Transverse colon (tissue), 4 donors: ENCODE measurements at regions not wholly inside any gene's neighbourhood (a gene's known extent, or its start where the extent isn't known, plus 50 kb on each side); places are given as distances from the start of the nearest gene placed in this dataset.

Experiments
- DNase-seq: peaks from one replicate; pipeline ENCODE4 v3.0.0-alpha.2; 2019
- H3K27ac ChIP-seq, 4 donors: fragments of 200-600 bp; sonication (generic); 2 replicates each; pipeline ENCODE4 v1.5.1; 2016 to 2018; ENCODE audit warnings: inconsistent platforms in 4 of 4
- H3K27me3 ChIP-seq: fragments of 200-600 bp; sonication (generic); 2 replicates; pipeline ENCODE4 v1.5.1; 2017; ENCODE audit warnings: inconsistent platforms
- H3K36me3 ChIP-seq, 4 donors: fragments of 200-600 bp; sonication (generic); 2 replicates each; pipeline ENCODE4 v1.5.1; 2017 to 2019; ENCODE audit warnings: inconsistent platforms in 4 of 4
- H3K4me1 ChIP-seq, 4 donors: fragments of 200-600 bp; sonication (generic); 2 replicates each; pipeline ENCODE4 v1.5.1; 2017 to 2020; ENCODE audit warnings: inconsistent platforms in 4 of 4
- H3K4me3 ChIP-seq, 4 donors: fragments of 200-600 bp; sonication (generic); 1 replicate in 1 of 4; 2 replicates in 3 of 4; pipeline versions ENCODE4 v1.5.1 to v1.6.1; 2017 to 2019; ENCODE audit warnings: inconsistent platforms in 4 of 4
- H3K9me3 ChIP-seq, 2 donors: fragments of 200-600 bp; sonication (generic); 2 replicates each; pipeline ENCODE4 v1.5.1; 2017 to 2019; ENCODE audit warnings: inconsistent platforms in 2 of 2
- EP300 ChIP-seq: sonication (generic); formaldehyde crosslinking; IDR thresholded peaks from one replicate; pipeline ENCODE4 v1.6.1; 2017; ENCODE audit warnings: antibody characterized with exemption, low read depth
- POLR2A ChIP-seq: fragments of 450-650 bp; IDR thresholded peaks from one replicate; pipeline ENCODE4 v1.6.1; 2016; ENCODE audit warnings: antibody characterized with exemption, mild to moderate bottlenecking, moderate library complexity
- POLR2AphosphoS5 ChIP-seq, 3 donors: sonication (generic); formaldehyde crosslinking; IDR thresholded peaks; one replicate each; pipeline ENCODE4 v1.6.1; 2016; ENCODE audit warnings: antibody characterized with exemption in 3 of 3
- WGBS, 2 donors: methylation state at CpG; one replicate each; pipeline ENCODE4 v1.1.5; 2018; ENCODE audit warnings: low coverage in 1 of 2; 5-methylcytosine and 5-hydroxymethylcytosine counted together
- in situ Hi-C, 4 donors: fragments of 200-750 bp; cut with MboI; loops; one replicate each; pipeline versions ENCODE4 v1.15.0 to v1.15.1; 2017; ENCODE audit warnings: low sequenced_read_pairs in 3 of 4, low pct_ligation_motif_present in 1 of 4, low pct_unique_long_range_greater_than_20kb in 1 of 4
- intact Hi-C: fragments of 100-400 bp; cut with DNase I; formaldehyde crosslinking; loops from one replicate; pipeline ENCODE4 v1.15.1; 2023; ENCODE audit warnings: low total_unique reads
- TF ChIP-seq, protein P1 (sequence below), 5 experiments: fragments of 200-600 bp in 3 of 5; fragments of 450-650 bp in 2 of 5; sonication (generic) in 3 of 5; IDR thresholded peaks; 1 replicate in 2 of 5; 2 replicates in 3 of 5; pipeline ENCODE4 v1.5.1; 2016 to 2017; ENCODE audit warnings: antibody characterized with exemption in 5 of 5, inconsistent platforms in 3 of 5, mild to moderate bottlenecking in 2 of 5, moderate library complexity in 1 of 5

DNA sequence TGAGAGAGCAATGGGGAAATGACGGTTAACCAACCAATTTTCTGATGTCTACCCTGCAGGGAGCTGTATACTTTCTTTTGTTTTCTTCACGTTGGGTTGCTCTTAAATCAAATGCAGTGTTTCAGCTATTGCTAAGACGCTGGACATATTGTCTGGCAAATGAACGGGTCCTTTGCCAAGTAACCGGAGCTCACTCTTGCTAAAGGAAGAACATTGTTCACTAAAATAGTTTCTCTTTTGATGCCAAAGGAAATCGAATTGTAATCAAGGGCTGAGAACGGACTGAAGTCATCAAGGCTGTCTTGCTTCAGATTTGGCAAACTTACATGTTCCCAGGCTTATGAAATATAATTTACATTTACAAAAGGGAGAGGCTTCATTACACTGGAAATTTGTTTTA lies 142.3 kb upstream of the ARGLU1 start:
- Histone ChIP-seq H3K4me3 (peak overlapping the region in 1 of 4 donors; percentile 10), H3K36me3 (no peaks in the 10 kb centered on the region), H3K27me3 (no peaks in the 10 kb centered on the region), H3K4me1 (peaks cover 0 to 5% (median 0%) of the 10 kb centered on the region in 4 donors), H3K27ac (peak overlapping the region in 1 of 4 donors; percentile 52), H3K9me3 (no peaks in the 10 kb centered on the region)
- intact Hi-C loops (no loop called here), in situ Hi-C loops (no loop called here)
- DNase-seq = no peak
- WGBS, 2 donors = 62 to 73% methylated on average over 2 to 7 of the region's 7 CpGs
- no peak for TF ChIP-seq POLR2AphosphoS5 (IDR thresholded peaks at IDR 0.05)
- no peak for TF ChIP-seq POLR2A
- no peak for TF ChIP-seq EP300
- TF ChIP-seq, protein P1, sequence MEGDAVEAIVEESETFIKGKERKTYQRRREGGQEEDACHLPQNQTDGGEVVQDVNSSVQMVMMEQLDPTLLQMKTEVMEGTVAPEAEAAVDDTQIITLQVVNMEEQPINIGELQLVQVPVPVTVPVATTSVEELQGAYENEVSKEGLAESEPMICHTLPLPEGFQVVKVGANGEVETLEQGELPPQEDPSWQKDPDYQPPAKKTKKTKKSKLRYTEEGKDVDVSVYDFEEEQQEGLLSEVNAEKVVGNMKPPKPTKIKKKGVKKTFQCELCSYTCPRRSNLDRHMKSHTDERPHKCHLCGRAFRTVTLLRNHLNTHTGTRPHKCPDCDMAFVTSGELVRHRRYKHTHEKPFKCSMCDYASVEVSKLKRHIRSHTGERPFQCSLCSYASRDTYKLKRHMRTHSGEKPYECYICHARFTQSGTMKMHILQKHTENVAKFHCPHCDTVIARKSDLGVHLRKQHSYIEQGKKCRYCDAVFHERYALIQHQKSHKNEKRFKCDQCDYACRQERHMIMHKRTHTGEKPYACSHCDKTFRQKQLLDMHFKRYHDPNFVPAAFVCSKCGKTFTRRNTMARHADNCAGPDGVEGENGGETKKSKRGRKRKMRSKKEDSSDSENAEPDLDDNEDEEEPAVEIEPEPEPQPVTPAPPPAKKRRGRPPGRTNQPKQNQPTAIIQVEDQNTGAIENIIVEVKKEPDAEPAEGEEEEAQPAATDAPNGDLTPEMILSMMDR (IDR thresholded peaks at IDR 0.05) = no peak

DNA sequence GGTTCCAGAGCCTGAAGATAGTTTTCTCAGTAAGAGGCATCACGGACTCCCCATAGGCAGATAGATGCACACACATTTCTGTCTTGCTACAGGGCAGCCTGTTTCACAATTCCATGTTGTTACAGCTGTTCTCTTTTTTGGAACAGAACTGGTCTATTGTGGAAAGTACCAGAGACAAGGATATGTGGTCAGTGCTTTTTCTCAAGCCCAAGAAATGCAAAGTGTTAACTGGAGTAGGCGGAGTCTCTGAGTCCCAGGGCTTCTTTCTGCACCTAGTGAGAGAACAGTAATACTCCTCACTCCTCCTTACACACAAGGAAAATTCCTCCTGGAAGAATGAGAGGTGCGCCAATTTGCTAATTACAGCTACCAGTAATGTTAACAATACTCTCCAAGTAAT lies 141.6 kb upstream of the ARGLU1 start:
- 73% methylated on average over 3 of the region's 3 CpGs; no CpG with 5 or more reads in 1 of the 2 donors for WGBS, 2 donors
- intact Hi-C loops = no loop called here
- Histone ChIP-seq H3K27ac (peak overlapping the region in 1 of 4 donors; percentile 52), H3K4me3 (no peak overlapping the region), H3K9me3 (no peaks in the 10 kb centered on the region), H3K27me3 (no peaks in the 10 kb centered on the region), H3K4me1 (peaks cover 0 to 5% (median 0%) of the 10 kb centered on the region in 4 donors), H3K36me3 (no peaks in the 10 kb centered on the region)
- TF ChIP-seq EP300 = no peak
- TF ChIP-seq POLR2AphosphoS5 (IDR thresholded peaks at IDR 0.05) = no peak
- TF ChIP-seq, protein P1 (IDR thresholded peaks at IDR 0.05) = no peak
- no peak for TF ChIP-seq POLR2A
- in situ Hi-C loops = loop anchor here in 1 of 4 donors (10.0 kb wide), 1 partner anchor 55 kb away; no protein-coding TSS in a partner anchor
- DNase-seq = no peak

- Histone ChIP-seq H3K27me3 (no peaks in the 10 kb centered on the region), H3K4me3 (no peak overlapping the region), H3K9me3 (no peaks in the 10 kb centered on the region), H3K27ac (no peak overlapping the region), H3K36me3 (no peaks in the 10 kb centered on the region), H3K4me1 (no peaks in the 10 kb centered on the region)
- in situ Hi-C loops (loop anchor here in 1 of 4 donors (10.0 kb wide), 1 partner anchor 62 kb away; no protein-coding TSS in a partner anchor), intact Hi-C loops (no loop called here)
- no peak for DNase-seq
- 89% methylated on average over 6 to 9 of the region's 9 CpGs for WGBS, 2 donors
- TF ChIP-seq EP300 = no peak
- TF ChIP-seq POLR2AphosphoS5 (IDR thresholded peaks at IDR 0.05) = no peak
Measured at GRCh38 chr13:106702505-106702904, 134.6 kb upstream of the ARGLU1 start.

GRCh38 chr13:106701771-106702341 lies 133.9 kb upstream of the ARGLU1 start:
- intact Hi-C loops = no loop called here
- in situ Hi-C loops = loop anchor here in 1 of 4 donors (10.0 kb wide), 1 partner anchor 63 kb away; no protein-coding TSS in a partner anchor

GRCh38 chr13:106700439-106700838 lies 132.5 kb upstream of the ARGLU1 start:
- in situ Hi-C loops = loop anchor here in 1 of 4 donors (10.0 kb wide), 1 partner anchor 64 kb away; no protein-coding TSS in a partner anchor

More at GRCh38 chr13:106701771-106702341, 133.9 kb upstream of the ARGLU1 start:
- H3K27me3 ChIP-seq = no peaks in the 10 kb centered on the region
- no peak for TF ChIP-seq POLR2AphosphoS5 (IDR thresholded peaks at IDR 0.05)
- TF ChIP-seq POLR2A = no peak
- TF ChIP-seq EP300 = no peak
- DNase-seq = no peak
- no peak overlapping the region for H3K4me3 ChIP-seq
- H3K9me3 ChIP-seq = no peaks in the 10 kb centered on the region
- no peak overlapping the region for H3K27ac ChIP-seq
- 81 to 86% methylated on average over 14 to 17 of the region's 17 CpGs for WGBS, 2 donors
- no peaks in the 10 kb centered on the region for H3K4me1 ChIP-seq
- H3K36me3 ChIP-seq = no peaks in the 10 kb centered on the region

More at GRCh38 chr13:106700439-106700838, 132.5 kb upstream of the ARGLU1 start:
- Histone ChIP-seq H3K27me3 (no peaks in the 10 kb centered on the region), H3K9me3 (no peaks in the 10 kb centered on the region), H3K4me3 (no peak overlapping the region), H3K4me1 (no peaks in the 10 kb centered on the region), H3K36me3 (no peaks in the 10 kb centered on the region), H3K27ac (no peak overlapping the region)
- WGBS, 2 donors = 65 to 84% methylated on average over 4 of the region's 4 CpGs
- intact Hi-C loops = no loop called here
- TF ChIP-seq EP300 (no peak), POLR2A (no peak), POLR2AphosphoS5 (IDR thresholded peaks at IDR 0.05) (no peak)
- TF ChIP-seq, protein P1 (IDR thresholded peaks at IDR 0.05) = no peak
- DNase-seq = no peak
